Endodermal cell (in vitro differentiated cells): ENCODE measurements at regions not wholly inside any gene's neighbourhood (a gene's known extent, or its start where the extent isn't known, plus 50 kb on each side); places are given as distances from the start of the nearest gene placed in this dataset.

Source experiments
- DNase-seq: peaks from one replicate; pipeline ENCODE4 v3.0.0-alpha.2; 2017
- H3K27ac ChIP-seq: 2 replicates; pipeline ENCODE4 v1.5.1; 2013; ENCODE audit warnings: mild to moderate bottlenecking, low read depth, low read length, moderate library complexity
- H3K27me3 ChIP-seq: 2 replicates; pipeline ENCODE4 v1.6.1; 2013; ENCODE audit warnings: mild to moderate bottlenecking, low read length, moderate library complexity; ENCODE audit not compliant: insufficient read depth, control insufficient read depth, poor library complexity, severe bottlenecking
- H3K36me3 ChIP-seq: 2 replicates; pipeline ENCODE4 v1.7.0; 2013; ENCODE audit warnings: mild to moderate bottlenecking, low read length, moderate library complexity; ENCODE audit not compliant: control insufficient read depth, insufficient read depth
- H3K4me1 ChIP-seq: one replicate; pipeline ENCODE4 v1.7.0; 2013; ENCODE audit warnings: low read length; ENCODE audit not compliant: control insufficient read depth, insufficient read depth
- H3K4me3 ChIP-seq: 2 replicates; pipeline ENCODE4 v1.5.1; 2013; ENCODE audit warnings: mild to moderate bottlenecking, low read length, moderate library complexity
- H3K9ac ChIP-seq: 2 replicates; pipeline ENCODE4 v1.6.1; 2013; ENCODE audit warnings: mild to moderate bottlenecking, low read length, moderate library complexity; ENCODE audit not compliant: poor library complexity, severe bottlenecking; ENCODE audit errors: extremely low read depth
- H3K9me3 ChIP-seq: 2 replicates; pipeline ENCODE4 v1.6.1; 2013; ENCODE audit warnings: mild to moderate bottlenecking, low read length, moderate library complexity; ENCODE audit not compliant: control insufficient read depth
- H3K27ac Mint-ChIP-seq: 2 replicates; pipeline ENCODE4 v1.8.0; 2020; ENCODE audit warnings: mixed read lengths
- H3K27me3 Mint-ChIP-seq: 2 replicates; pipeline ENCODE4 v1.8.0; 2021; ENCODE audit warnings: mild to moderate bottlenecking, mixed read lengths; ENCODE audit not compliant: insufficient read depth
- H3K36me3 Mint-ChIP-seq: 2 replicates; pipeline ENCODE4 v1.8.0; 2020; ENCODE audit warnings: low read depth, mixed read lengths
- H3K4me1 Mint-ChIP-seq: 2 replicates; pipeline ENCODE4 v1.8.0; 2020; ENCODE audit warnings: mixed read lengths
- H3K4me3 Mint-ChIP-seq: 2 replicates; pipeline ENCODE4 v1.8.0; 2020; ENCODE audit warnings: mild to moderate bottlenecking, moderate library complexity, mixed read lengths
- H3K9me3 Mint-ChIP-seq: 2 replicates; pipeline ENCODE4 v1.8.0; 2020; ENCODE audit warnings: mild to moderate bottlenecking, mixed read lengths
- WGBS, 2 experiments: methylation state at CpG; one replicate each; pipeline versions ENCODE4 v1.1.5 to v1.1.7; 2013; ENCODE audit warnings: missing lambda C conversion rate in 2 of 2, mixed read lengths in 1 of 2; ENCODE audit not compliant: insufficient coverage in 1 of 2, insufficient read length in 1 of 2; 5-methylcytosine and 5-hydroxymethylcytosine counted together
- TF ChIP-seq, protein P1 (sequence below): fragments of 200-600 bp; sonication (generic); conservative IDR thresholded peaks from 2 replicates; pipeline ENCODE4 v1.5.0; 2021; ENCODE audit warnings: antibody characterized with exemption, mild to moderate bottlenecking

- DNase-seq: peak; percentile 46
Measured at GRCh38 chr4:130478406-130478805, 1382.5 kb downstream of the C4orf33 start.

DNA sequence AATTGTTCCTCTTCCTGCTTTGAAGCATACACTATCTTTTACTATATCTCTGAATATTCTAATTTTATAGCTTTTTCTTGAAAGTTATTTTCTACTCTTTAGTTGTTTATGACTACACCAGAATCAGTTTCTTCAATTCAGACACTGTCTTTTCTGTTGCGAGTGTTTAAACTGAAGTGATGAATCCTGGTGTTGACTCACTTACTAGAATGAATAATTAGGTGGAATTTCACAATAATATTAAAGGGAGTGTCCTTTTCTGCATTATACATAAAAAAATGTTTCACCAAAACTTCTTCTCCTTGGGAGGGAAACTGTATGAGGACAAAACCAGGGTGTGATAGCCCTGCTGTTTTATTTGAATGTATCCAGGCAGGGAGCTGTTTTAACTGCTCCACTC, 1383.1 kb downstream of the C4orf33 start:
- no peaks in the 10 kb centered on the region for H3K4me1 Mint-ChIP-seq
- WGBS, 2 experiments: 100% methylated on average over 1 of the region's 1 CpG; no CpG with 5 or more reads in 1 of the 2 experiments

More at GRCh38 chr4:130478406-130478805, 1382.5 kb downstream of the C4orf33 start:
- H3K27ac ChIP-seq: no peak overlapping the region
- H3K27me3 ChIP-seq: no peaks in the 10 kb centered on the region
- no peaks in the 10 kb centered on the region for H3K9me3 Mint-ChIP-seq
- H3K36me3 Mint-ChIP-seq: no peaks in the 10 kb centered on the region
- H3K9ac ChIP-seq: no peak overlapping the region
- no peaks in the 10 kb centered on the region for H3K4me1 ChIP-seq
- H3K4me3 Mint-ChIP-seq: no peak overlapping the region
- H3K36me3 ChIP-seq: no peaks in the 10 kb centered on the region
- no peak overlapping the region for H3K4me3 ChIP-seq
- no peaks in the 10 kb centered on the region for H3K27me3 Mint-ChIP-seq
- H3K27ac Mint-ChIP-seq: peak overlapping the region; percentile 7
- WGBS, 2 experiments: 88 to 93% methylated on average over 3 of the region's 3 CpGs
- no peaks in the 10 kb centered on the region for H3K9me3 ChIP-seq
- no peaks in the 10 kb centered on the region for H3K4me1 Mint-ChIP-seq
- TF ChIP-seq, protein P1, sequence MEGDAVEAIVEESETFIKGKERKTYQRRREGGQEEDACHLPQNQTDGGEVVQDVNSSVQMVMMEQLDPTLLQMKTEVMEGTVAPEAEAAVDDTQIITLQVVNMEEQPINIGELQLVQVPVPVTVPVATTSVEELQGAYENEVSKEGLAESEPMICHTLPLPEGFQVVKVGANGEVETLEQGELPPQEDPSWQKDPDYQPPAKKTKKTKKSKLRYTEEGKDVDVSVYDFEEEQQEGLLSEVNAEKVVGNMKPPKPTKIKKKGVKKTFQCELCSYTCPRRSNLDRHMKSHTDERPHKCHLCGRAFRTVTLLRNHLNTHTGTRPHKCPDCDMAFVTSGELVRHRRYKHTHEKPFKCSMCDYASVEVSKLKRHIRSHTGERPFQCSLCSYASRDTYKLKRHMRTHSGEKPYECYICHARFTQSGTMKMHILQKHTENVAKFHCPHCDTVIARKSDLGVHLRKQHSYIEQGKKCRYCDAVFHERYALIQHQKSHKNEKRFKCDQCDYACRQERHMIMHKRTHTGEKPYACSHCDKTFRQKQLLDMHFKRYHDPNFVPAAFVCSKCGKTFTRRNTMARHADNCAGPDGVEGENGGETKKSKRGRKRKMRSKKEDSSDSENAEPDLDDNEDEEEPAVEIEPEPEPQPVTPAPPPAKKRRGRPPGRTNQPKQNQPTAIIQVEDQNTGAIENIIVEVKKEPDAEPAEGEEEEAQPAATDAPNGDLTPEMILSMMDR: no peak

GRCh38 chr4:130479674-130480073, 1383.7 kb downstream of the C4orf33 start:
- Histone ChIP-seq H3K4me1 (no peaks in the 10 kb centered on the region), H3K36me3 (no peaks in the 10 kb centered on the region), H3K9me3 (no peaks in the 10 kb centered on the region), H3K9ac (no peak overlapping the region), H3K4me3 (no peak overlapping the region), H3K27me3 (no peaks in the 10 kb centered on the region), H3K27ac (no peak overlapping the region)
- Mint-ChIP-seq H3K27me3 (no peaks in the 10 kb centered on the region), H3K27ac (no peak overlapping the region), H3K4me1 (no peaks in the 10 kb centered on the region), H3K9me3 (no peaks in the 10 kb centered on the region), H3K4me3 (no peak overlapping the region), H3K36me3 (no peaks in the 10 kb centered on the region)
- TF ChIP-seq, protein P1: no peak
- WGBS, 2 experiments: 92 to 98% methylated on average over 2 of the region's 2 CpGs
- no peak for DNase-seq

More for the DNA sequence above, 1383.1 kb downstream of the C4orf33 start:
- no peaks in the 10 kb centered on the region for H3K27me3 Mint-ChIP-seq
- no peaks in the 10 kb centered on the region for H3K9me3 Mint-ChIP-seq
- no peak overlapping the region for H3K27ac Mint-ChIP-seq
- H3K27me3 ChIP-seq: no peaks in the 10 kb centered on the region
- no peak overlapping the region for H3K4me3 Mint-ChIP-seq
- no peaks in the 10 kb centered on the region for H3K36me3 Mint-ChIP-seq
- DNase-seq: no peak
- no peaks in the 10 kb centered on the region for H3K4me1 ChIP-seq
- TF ChIP-seq, protein P1: no peak
- no peak overlapping the region for H3K27ac ChIP-seq
- H3K9ac ChIP-seq: no peak overlapping the region
- H3K9me3 ChIP-seq: no peaks in the 10 kb centered on the region
- no peak overlapping the region for H3K4me3 ChIP-seq
- no peaks in the 10 kb centered on the region for H3K36me3 ChIP-seq
